ENCODE measurements at regions not wholly inside any gene's neighbourhood (a gene's known extent, or its start where the extent isn't known, plus 50 kb on each side); places are given as distances from the start of the nearest gene placed in this dataset.
"Not testable (repeated sequence)": the region's sequence is repeated elsewhere in the genome, so short reads cannot be mapped to it uniquely, and the experiment has no call there.

GRCh38 chr3:11908981-11909698 lies 62.5 kb upstream of the TAMM41 start:
- TF ChIP-seq SPI1 (IDR thresholded peaks at IDR 0.05; ENCODE audit: borderline replicate concordance, low read depth): no peak
- no peak for TF ChIP-seq GABPA (IDR thresholded peaks at IDR 0.05; ENCODE audit: low read depth)
- no peak for TF ChIP-seq REST (IDR thresholded peaks at IDR 0.05; ENCODE audit: insufficient replicate concordance, low read depth)
- no peak for TF ChIP-seq POLR2AphosphoS5 (IDR thresholded peaks at IDR 0.05; ENCODE audit: low read depth)
- no peak for TF ChIP-seq CTCF (IDR thresholded peaks at IDR 0.05; ENCODE audit: insufficient read depth, low read length)
- Histone ChIP-seq H3K4me3 (replicated peaks; ENCODE audit: insufficient read depth, low read length) (no peak overlapping the region), H3K27ac (replicated peaks) (no peak overlapping the region), H3K27me3 (ENCODE audit: insufficient read depth, poor library complexity, severe bottlenecking) (no peaks in the 10 kb centered on the region)
- DNase-seq (ENCODE audit: low read depth in 1 of 2, low spot score in 1 of 2): no peak

GRCh38 chr3:11909726-11910125 lies 63.0 kb upstream of the TAMM41 start:
- Histone ChIP-seq H3K27me3 (ENCODE audit: insufficient read depth, poor library complexity, severe bottlenecking) (no peaks in the 10 kb centered on the region), H3K4me3 (replicated peaks; ENCODE audit: insufficient read depth, low read length) (no peak overlapping the region), H3K27ac (replicated peaks) (no peak overlapping the region)
- TF ChIP-seq POLR2AphosphoS5 (IDR thresholded peaks at IDR 0.05; ENCODE audit: low read depth): no peak
- TF ChIP-seq REST (IDR thresholded peaks at IDR 0.05; ENCODE audit: insufficient replicate concordance, low read depth): no peak
- no peak for TF ChIP-seq SPI1 (IDR thresholded peaks at IDR 0.05; ENCODE audit: borderline replicate concordance, low read depth)
- no peak for TF ChIP-seq GABPA (IDR thresholded peaks at IDR 0.05; ENCODE audit: low read depth)
- TF ChIP-seq CTCF (IDR thresholded peaks at IDR 0.05; ENCODE audit: insufficient read depth, low read length): no peak
- no peak for DNase-seq (ENCODE audit: low read depth in 1 of 2, low spot score in 1 of 2)

- not testable (repeated sequence) for H3K27me3 ChIP-seq (ENCODE audit: insufficient read depth, poor library complexity, severe bottlenecking); DNase-seq (ENCODE audit: low read depth in 1 of 2, low spot score in 1 of 2); H3K27ac ChIP-seq (replicated peaks); H3K4me3 ChIP-seq (replicated peaks; ENCODE audit: insufficient read depth, low read length)
These were observed 63.7 kb upstream of the TAMM41 start for GRCh38 chr3:11910216-11910930.

- DNase-seq (ENCODE audit: low read depth in 1 of 2, low spot score in 1 of 2): no peak
- H3K27me3 ChIP-seq (ENCODE audit: insufficient read depth, poor library complexity, severe bottlenecking): no peaks in the 10 kb centered on the region
- H3K4me3 ChIP-seq (replicated peaks; ENCODE audit: insufficient read depth, low read length): no peak overlapping the region
- TF ChIP-seq SPI1 (IDR thresholded peaks at IDR 0.05; ENCODE audit: borderline replicate concordance, low read depth) (no peak), GABPA (IDR thresholded peaks at IDR 0.05; ENCODE audit: low read depth) (no peak), POLR2AphosphoS5 (IDR thresholded peaks at IDR 0.05; ENCODE audit: low read depth) (no peak), REST (IDR thresholded peaks at IDR 0.05; ENCODE audit: insufficient replicate concordance, low read depth) (no peak), CTCF (IDR thresholded peaks at IDR 0.05; ENCODE audit: insufficient read depth, low read length) (no peak)
- H3K27ac ChIP-seq (replicated peaks): no peak overlapping the region
These were observed 64.4 kb upstream of the TAMM41 start for GRCh38 chr3:11910971-11911531.

GRCh38 chr3:11911887-11912286 lies 65.2 kb upstream of the TAMM41 start:
- H3K27ac ChIP-seq (replicated peaks); DNase-seq (ENCODE audit: low read depth in 1 of 2, low spot score in 1 of 2); H3K27me3 ChIP-seq (ENCODE audit: insufficient read depth, poor library complexity, severe bottlenecking); H3K4me3 ChIP-seq (replicated peaks; ENCODE audit: insufficient read depth, low read length): not testable (repeated sequence)

Measured in HL-60 (cell line).